Occipital lobe (tissue), 1 donor: ENCODE measurements at regions not wholly inside any gene's neighbourhood (a gene's known extent, or its start where the extent isn't known, plus 50 kb on each side); places are given as distances from the start of the nearest gene placed in this dataset.
"Not testable (repeated sequence)": the region's sequence is repeated elsewhere in the genome, so short reads cannot be mapped to it uniquely, and the experiment has no call there.

Experiments
- DNase-seq: peaks from one replicate; lab custom pipeline; 2025; lab: John Stamatoyannopoulos, UW

DNA sequence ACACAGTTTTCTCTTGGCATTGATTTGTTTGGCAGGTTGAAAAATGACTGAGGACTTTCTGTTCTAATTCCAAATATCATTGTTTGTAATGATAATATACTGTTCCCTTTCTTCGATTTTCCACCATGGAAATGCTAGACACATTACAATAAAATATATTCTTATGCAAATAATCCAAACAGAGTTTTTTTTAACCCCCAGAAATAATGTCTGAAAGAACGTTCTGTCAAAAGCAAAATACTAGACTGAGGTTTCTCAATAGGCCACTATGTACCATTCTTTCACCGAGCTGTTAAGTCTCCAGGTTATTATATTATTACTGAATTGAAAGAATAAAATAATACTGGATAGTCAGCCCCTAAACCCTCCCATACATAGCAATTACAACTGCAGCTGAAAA is 312.5 kb downstream of the ZIC3 start:
- DNase-seq = no peak

DNA sequence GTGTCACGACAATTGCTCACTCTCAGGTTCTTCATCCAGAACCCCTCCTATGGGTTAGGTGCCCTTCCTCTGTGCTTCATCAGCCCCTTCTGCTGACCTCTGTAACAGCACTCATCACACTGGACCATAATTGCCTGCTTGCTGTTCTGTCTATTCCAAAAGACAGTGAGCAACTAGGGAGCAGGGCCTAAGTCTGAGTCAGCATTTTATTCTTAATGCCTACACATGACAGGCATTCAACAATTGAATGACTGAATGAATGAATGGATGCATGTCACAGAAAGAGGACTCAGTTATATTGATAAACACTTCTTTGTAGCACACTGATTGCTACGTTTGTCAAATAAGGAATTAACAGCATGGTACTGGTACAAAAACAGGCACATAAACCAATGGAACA is 317.0 kb downstream of the ZIC3 start:
- DNase-seq = no peak

DNA sequence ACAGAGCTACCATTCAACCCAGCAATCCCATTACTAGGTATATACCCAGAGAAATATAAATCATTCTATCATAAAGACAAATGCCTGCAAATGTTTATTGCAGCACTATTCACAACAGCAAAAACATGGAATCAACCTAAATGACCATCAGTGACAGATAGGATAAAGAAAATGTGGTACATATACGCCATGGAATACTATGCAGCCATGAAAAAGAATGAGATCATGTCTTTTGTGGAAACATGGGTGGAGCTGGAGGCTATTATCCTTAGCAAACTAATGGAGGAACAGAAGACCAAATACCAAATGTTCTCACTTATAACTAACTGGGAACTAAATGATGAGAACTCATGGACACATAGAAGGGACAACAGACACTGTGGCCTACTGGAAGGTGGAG is 318.9 kb downstream of the ZIC3 start:
- DNase-seq = not testable (repeated sequence)

DNA sequence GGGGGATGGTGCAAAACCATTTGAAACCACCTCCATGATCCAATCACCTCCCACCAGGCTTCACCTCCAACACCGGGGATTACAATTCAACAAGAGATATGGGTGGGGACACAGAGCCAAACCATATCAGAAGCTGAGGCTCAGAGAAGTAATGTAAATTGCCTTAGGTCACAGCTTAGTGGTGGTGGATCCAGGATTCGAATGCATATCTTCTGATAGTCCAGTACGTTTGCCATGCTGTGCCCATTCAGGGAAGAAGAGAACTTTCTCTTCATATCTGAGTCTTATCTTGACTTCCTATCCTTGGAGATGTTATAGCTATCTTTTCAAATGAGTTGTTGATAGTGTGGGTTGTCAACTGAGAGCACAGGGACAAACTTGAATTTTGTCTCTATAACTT is 325.5 kb downstream of the ZIC3 start:
- DNase-seq = no peak

DNA sequence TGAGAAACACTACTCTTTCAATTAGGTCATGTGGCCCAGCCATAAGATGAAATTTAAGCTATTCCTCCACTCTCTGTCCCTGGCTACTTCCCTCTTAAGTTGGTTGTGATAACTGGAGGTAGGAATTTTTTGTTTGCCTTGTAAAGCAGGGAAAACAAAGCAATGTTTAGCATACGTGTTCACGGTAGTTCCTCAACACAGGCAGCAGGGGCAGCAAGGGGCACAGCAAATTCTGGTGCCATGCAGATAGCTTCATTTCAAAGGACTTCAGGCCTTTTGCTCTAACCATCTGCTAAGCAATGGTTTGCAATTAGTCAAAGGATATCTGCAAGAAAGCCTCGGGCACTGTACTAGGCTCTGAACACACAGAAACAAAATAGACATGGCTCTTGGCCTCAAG is 330.2 kb downstream of the ZIC3 start:
- no peak for DNase-seq

DNA sequence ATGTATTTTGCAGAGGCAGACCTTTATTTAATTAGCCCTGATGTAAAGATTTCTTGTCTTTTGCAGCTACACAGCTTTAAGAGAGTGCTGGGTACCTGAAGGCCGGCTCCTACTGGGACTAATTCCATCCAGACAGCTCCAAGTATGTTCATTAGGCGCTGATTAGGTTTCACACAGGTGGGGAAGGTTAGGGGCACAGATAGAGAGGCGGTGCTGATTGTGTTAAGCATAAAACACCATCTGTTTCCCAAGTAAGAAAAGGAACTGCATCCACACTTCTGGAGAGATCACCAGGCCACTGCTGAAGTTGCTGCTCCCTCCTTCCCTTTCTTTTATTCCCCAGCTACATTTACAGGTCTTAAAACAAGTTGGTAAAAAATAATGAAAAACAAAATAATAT is 349.5 kb downstream of the ZIC3 start:
- DNase-seq = no peak

DNA sequence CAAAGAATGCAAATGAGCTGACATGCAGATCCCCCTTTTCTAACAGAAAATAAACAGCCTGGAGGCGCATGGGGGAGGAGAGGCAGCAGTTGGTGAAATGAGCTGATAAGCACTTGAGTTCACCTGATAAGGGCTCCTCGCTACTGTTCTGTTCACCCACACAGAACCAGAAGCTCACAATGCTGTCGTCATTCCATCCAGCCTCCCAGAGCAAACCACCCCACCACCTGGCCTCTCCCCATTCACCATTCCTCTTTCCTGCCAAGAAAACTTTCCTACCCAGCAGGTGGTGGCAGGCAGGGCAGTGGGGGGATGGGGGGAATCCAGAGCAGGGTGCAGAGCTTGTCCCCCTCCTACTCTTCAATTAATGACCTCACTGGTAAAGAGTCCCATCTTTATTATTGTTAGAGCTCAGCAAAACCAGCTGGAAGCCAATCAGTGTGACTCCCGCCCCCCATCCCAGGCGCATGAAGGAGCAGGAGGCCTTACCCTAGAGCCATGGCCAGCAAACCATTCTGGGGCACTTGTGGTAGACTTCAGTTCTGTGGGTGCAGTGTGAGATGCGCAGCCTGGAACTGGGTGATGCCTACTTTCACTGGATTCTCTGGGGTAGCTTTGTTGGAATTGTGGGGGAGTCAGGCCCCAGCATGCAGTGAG is 350.3 kb downstream of the ZIC3 start:
- no peak for DNase-seq

DNA sequence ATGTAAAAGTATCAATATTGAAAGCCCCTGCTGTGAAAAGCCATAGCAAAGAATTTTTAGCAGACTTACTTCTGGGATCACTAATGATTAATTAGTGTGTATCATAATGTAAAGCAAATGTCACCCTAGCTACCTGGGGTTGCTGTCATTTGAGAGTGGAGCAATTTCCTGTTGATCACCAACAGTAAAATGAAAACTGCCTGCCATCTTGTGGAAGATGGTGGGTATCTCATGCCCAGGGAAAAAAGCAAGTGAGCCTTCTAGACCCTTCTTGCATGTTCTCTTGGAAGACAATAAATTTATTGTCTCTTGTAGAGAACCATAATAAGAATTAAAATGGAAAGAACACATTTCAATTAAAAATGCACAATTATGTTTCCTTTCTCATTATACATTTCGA is 360.2 kb downstream of the ZIC3 start:
- DNase-seq = no peak

DNA sequence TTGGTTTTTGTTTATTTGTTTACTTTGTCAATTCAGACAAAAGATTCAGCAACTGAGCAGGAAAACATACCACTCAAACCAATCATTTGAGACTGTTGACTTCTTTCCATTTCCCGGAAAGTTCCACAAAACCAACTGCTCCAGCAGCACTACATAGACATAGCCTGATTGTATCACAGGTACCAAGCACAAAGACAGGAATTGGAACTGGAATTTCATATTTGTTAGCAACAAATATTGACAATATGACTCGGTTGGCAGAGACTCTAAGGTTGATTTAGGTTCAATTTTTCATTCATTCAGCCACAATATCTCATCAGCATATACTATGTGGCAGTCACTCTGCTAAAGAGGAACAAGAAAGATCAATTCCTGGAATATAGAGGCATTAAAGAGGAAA is 364.0 kb downstream of the ZIC3 start:
- DNase-seq = no peak

DNA sequence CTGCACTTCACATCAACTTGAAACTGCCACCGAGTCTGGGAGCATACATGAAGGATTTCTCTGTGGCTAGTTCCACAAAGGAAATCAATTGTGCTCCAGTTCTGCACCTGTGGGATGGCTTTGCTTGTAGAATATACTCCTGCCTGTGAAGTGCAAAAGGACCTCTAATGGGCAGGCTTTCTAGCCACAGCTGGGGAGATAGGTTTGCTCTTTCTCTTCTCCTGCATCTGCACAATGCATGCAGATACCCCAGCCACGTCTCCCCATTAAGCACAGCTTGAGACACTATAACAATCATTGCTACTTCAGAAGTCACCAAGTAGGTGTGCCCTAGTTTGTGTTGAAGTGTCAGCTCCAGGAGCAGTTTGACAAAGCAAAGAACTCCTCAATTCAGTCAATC is 364.6 kb downstream of the ZIC3 start:
- DNase-seq = no peak

DNA sequence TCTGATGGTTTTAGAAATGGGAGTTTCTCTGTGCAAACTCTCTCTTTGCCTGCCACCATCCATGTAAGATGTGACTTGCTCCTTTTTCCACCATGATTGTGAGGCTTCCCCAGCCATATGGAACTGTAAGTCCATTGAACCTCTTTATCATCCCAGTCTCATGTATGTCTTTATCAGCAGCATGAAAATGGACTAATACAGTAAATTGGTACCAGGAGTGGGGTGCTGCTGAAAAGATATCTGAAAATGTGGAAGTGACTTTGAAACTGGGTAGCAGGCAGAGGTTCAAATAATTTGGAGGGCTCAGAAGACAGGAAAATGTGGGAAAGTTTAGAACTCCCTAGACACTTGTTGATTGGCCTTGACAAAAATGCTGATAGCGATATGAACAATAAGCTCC is 368.3 kb downstream of the ZIC3 start:
- DNase-seq = not testable (repeated sequence)

DNA sequence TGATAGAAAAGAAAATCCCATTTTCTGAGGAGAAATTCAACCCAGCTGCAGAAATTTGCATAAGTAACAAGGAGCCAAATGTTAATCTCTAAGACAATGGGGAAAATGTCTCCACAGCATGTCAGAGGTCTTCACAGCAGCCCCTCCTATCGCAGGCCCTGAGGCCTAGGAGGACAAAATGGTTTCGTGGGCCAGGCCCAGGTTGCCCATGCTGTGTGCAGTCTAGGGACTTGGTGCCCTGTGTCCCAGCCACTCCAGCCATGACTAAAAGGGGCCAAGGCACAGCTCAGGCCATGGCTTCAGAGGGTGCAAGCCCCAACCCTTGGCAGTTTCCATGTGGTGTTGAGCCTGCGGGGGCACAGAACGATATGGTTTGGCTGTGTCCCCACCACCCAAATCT is 369.0 kb downstream of the ZIC3 start:
- DNase-seq = not testable (repeated sequence)

DNA sequence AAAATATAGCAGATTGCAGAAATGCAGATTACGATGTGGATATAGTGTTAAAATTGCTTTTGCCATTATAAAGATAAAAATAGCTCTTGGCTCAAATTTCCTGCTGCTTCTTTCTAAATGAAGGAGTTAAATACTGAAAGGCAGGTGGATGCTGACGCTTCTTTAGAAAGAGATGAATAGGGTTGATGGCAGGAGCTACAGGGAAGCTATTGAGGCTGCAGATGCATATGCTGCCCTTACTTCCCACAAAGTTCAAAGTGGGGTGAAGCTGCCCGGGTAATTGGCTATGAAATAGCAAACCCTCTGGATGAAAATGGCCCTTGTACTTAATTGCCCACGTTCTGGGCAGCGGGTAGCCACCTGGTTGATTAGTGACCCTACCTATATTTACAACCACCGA is 379.5 kb downstream of the ZIC3 start:
- no peak for DNase-seq

DNA sequence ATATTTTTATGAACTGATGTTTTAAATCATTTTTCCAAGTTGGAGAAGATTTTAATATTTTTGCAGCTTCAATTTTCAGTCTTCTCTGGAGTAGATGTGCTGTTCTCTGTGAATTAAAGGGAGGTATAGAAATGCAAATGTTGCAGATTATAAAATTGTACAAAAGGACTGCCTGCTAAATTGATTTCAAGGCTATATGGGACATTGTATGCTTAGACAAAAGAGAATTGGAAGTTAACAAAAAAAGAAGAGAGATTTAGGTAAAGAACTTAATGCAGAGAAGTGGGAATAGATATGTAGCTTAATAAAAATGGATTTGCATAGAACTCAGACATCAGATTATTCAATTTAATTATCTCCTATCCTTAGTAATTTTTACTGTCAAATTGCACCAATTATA is 403.3 kb downstream of the ZIC3 start:
- no peak for DNase-seq

DNA sequence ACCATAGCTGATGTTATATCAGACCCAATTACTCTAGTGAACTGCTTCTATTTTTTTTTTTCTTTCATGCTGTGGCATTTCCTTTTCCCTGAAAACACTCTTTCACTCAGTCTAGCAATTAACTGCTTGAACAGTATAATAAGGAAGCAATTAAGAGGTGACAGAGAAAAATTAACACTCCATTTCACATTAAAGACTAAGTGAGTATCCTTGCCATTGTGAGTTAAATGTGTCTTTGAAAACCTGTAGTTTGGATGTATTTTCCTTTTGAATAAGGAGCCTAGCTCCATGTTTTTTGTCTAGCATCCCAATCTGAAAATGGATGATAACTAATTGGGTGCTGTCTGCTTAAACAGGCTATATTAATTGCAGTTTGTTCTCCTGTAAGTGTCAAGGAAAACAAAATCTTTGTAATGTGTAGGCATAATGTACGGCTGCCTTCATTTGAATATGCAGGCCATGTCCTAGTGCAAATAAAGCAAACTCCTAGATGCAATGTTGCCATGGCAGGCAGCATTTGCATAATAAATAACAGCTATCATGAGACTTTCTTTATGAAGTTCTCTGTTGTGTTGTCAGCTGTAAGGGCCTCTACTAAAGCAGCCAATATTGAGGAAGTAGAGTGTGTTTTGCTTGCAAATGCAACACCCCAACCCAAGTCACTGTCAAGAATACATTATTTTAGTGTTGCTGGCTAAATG is 416.7 kb downstream of the ZIC3 start:
- no peak for DNase-seq

DNA sequence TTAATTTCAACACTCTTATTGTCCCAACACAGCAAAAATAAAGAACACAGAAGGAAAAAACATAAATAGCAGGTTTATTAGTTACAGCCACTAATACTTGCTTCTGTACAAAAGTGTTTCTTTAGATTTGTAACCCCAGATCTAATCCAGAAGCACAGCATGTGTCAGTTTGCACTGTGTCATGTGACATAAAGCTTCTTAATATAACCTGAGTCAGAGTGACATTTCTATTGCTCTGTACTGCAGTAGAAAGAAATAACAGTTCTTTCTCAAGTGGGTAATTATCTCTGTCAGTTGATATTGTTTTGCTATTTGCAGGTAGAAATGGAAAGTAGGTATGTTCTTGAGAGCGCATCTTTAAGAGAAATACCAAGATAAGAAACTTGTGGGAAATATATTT is 422.5 kb downstream of the ZIC3 start:
- no peak for DNase-seq

DNA sequence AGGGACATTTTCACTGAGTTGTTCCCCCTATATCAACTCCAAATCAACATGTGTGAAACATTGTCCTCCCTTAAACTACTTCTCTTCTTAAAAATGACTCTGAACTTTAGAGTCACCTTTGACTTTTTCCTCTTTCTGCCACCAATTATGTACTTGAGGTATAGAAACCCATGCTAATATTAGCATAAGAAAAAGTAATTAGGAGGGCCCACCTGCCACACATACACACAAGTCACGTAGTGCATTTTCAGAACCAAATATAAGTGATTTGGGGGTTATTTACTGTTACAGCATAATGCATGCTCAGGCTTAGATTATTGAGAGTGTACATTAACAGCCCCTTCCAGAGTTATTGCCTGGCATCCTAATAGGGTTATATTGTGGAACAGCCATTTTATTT is 432.7 kb downstream of the ZIC3 start:
- no peak for DNase-seq

DNA sequence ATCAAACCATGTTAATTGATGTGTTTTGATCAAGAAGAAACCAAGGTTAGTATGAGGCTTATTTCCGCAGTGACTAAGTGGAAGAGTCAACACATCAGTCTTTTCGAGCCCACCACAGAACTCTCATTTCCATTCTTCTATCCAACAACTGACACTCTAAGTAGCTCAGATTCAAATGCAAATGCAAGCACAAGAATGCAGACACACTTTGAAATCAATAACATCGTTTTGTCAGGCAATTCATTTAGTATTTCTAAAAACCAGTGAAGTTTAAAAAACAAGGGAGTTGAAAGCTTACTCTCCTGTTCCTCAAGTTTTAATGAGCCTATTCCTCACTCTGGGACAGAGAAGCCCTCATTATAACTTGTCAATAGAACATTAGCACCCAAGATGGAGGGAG is 433.1 kb downstream of the ZIC3 start:
- DNase-seq = no peak

DNA sequence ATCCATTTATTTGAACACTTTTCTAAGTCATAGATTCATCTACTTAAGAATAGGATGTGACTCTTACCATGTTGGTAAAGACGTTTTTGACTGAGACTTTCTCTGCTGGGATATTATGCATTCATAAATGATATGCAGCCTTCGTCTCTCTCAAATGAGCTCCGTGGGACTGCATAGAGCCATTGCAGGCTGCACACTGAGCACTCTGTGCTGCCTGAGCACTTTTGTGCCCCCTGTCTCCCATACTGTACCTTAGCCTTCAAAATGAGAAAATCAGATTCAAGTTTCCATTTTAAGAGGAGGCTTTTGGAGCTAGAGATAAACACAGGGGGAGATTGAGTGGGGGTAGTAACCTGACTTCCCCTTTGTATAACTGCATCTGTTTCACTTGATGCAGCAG is 433.6 kb downstream of the ZIC3 start:
- no peak for DNase-seq

DNA sequence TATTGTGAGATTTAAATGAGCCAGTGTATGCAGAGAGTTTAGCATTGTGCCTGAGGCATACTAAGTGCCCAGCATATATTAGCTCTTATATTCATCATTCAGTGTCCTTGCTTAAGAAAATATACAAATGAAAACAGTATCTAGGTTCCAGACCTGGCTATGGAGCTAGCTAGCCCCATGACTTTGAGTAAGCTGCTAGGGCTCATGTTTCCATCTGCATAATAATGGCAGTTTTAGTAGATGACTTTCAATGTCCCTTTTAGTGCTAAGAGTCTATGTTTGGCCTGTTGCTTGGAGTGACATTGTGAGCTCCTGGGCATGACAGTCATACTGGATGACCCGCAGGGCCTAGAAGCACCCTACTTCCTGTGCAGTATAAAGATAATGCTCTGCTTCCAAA is 435.3 kb downstream of the ZIC3 start:
- no peak for DNase-seq

DNA sequence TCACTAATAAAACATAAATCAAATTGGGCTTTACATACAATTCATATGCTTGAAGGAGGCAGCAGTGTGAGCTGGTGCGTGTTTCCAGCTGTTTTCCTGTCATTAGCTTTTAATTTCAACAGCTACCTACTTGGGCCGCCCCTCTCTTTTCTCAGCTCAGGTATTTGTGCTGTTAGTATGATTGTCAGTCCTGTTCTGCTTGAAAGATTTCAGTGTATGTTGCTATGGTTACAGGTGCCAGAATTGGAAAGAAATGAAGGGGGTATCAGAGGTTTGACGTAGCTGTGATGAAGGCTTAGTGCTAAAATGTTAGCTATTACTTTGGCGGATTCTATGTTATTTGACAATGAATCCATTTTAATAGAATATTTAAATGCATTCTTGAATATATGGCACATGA is 440.3 kb downstream of the ZIC3 start:
- DNase-seq = no peak

DNA sequence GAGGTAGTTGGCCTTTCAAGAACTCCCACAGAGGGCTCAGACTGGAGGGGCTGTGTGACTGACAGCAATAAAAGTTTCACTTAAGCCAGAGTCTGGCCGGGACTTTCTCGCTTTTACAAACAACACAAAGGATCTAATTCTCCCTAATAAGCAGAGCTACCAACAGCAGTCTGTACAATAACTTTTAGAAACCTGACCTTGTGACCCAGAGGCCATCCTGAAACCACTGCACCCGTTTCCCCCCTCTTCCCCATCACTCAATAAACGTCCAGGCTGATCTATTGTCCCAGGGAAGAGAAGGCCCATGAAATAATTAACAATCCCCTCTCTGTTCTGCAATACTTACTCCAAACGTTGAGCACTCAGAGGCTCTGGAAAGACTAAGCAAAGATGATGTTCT is 442.4 kb downstream of the ZIC3 start:
- DNase-seq = no peak

DNA sequence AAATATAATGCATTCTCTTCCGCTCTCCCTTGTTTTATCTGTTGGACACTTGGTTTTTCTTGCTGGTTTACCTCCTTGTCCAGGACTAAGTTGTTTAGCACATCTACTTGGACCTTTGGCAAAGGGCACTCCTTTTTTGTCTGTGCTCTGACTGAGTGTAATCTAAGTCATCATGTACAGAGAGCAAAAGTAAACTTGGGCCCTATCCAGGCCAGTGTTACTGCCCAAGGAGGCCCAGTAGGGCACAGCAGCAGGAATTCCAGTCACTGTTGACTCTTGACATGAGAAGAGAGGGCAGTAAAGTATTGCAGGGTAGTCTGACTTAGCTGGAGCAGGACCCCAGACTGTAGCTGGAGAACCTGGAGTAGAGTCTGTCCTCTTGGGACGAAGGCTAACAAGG is 445.5 kb downstream of the ZIC3 start:
- no peak for DNase-seq

DNA sequence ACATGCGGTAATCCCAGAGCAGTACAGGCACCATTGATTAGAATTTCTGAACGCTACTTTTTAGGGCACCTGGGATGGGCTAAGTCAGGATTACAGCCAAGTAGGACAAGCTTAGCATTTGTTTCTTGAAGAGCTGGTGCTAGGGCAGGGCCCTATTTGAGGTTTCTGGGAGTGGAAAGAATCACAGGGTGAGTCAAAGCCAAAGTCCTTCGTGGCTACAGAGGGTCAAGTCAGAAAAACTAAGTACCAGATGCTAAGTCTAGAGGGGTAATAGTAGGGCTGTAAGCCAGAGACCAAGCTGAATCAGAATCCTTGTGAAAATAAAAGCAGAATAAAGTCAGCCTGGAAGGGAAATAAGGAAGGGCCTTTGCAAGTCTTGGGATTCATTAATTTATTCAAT is 448.6 kb downstream of the ZIC3 start:
- DNase-seq = no peak
